ENCODE measurements at regions not wholly inside any gene's neighbourhood (a gene's known extent, or its start where the extent isn't known, plus 50 kb on each side); places are given as distances from the start of the nearest gene placed in this dataset.
"Not testable (repeated sequence)": the region's sequence is repeated elsewhere in the genome, so short reads cannot be mapped to it uniquely, and the experiment has no call there.

- no peak for DNase-seq
Measured at GRCh38 chr3:87101861-87102625, 111.1 kb upstream of the VGLL3 start.

GRCh38 chr3:87097733-87098132 is 106.8 kb upstream of the VGLL3 start:
- DNase-seq = not testable (repeated sequence)

GRCh38 chr3:87090631-87091030 is 99.7 kb upstream of the VGLL3 start:
- no peak for DNase-seq

- no peak for DNase-seq
Measured at GRCh38 chr3:87088993-87089841, 98.3 kb upstream of the VGLL3 start.

- DNase-seq = no peak
Measured at GRCh38 chr3:87088430-87088992, 97.6 kb upstream of the VGLL3 start.

GRCh38 chr3:87084868-87085267 is 93.9 kb upstream of the VGLL3 start:
- DNase-seq = no peak

- DNase-seq = no peak
Measured at GRCh38 chr3:87082796-87083440, 92.0 kb upstream of the VGLL3 start.

- no peak for DNase-seq
Measured at GRCh38 chr3:87077355-87077754, 86.4 kb upstream of the VGLL3 start.

GRCh38 chr3:87076946-87077345 is 86.0 kb upstream of the VGLL3 start:
- no peak for DNase-seq

- DNase-seq = no peak
Measured at GRCh38 chr3:87073496-87074145, 82.7 kb upstream of the VGLL3 start.

GRCh38 chr3:87072446-87072845 is 81.5 kb upstream of the VGLL3 start:
- no peak for DNase-seq

- no peak for DNase-seq
Measured at GRCh38 chr3:87069971-87070370, 79.0 kb upstream of the VGLL3 start.

- DNase-seq = no peak
Measured at GRCh38 chr3:87069021-87069420, 78.1 kb upstream of the VGLL3 start.

- no peak for DNase-seq
Measured at GRCh38 chr3:87062685-87063084, 71.7 kb upstream of the VGLL3 start.

GRCh38 chr3:87057474-87057873 is 66.5 kb upstream of the VGLL3 start:
- no peak for DNase-seq

GRCh38 chr3:87053553-87053952 is 62.6 kb upstream of the VGLL3 start:
- DNase-seq = no peak

GRCh38 chr3:87052499-87053260 is 61.7 kb upstream of the VGLL3 start:
- DNase-seq = no peak

GRCh38 chr3:87047852-87048251 is 56.9 kb upstream of the VGLL3 start:
- DNase-seq = no peak

- no peak for DNase-seq
Measured at GRCh38 chr3:87046241-87046640, 55.3 kb upstream of the VGLL3 start.

- no peak for DNase-seq
Measured at GRCh38 chr3:87045473-87045872, 54.5 kb upstream of the VGLL3 start.

GRCh38 chr3:87044846-87045245 is 53.9 kb upstream of the VGLL3 start:
- DNase-seq = no peak

- no peak for DNase-seq
Measured at GRCh38 chr3:87044409-87044808, 53.5 kb upstream of the VGLL3 start.

Measured in CD4-positive, alpha-beta T cell treated with Interleukin-12 subunit alpha and Interleukin-12 subunit beta, for 1 hour (primary cell).